SJSA1 (cell line): ENCODE measurements at regions not wholly inside any gene's neighbourhood (a gene's known extent, or its start where the extent isn't known, plus 50 kb on each side); places are given as distances from the start of the nearest gene placed in this dataset.

ENCODE experiments used
- DNase-seq, 2 experiments: peaks; one replicate each; pipeline ENCODE4 v3.0.0-alpha.2; 2015 to 2020; ENCODE audit warnings: low spot score in 2 of 2, low read depth in 1 of 2
- H3K27ac ChIP-seq: fragments of 250-450 bp; sonication (Bioruptor Pico); 2 replicates; pipeline ENCODE4 v1.5.1; 2020; ENCODE audit warnings: mild to moderate bottlenecking, moderate library complexity
- H3K27me3 ChIP-seq: fragments of 250-450 bp; sonication (Bioruptor Pico); replicated peaks from 2 replicates; pipeline ENCODE4 v1.5.1; 2020; ENCODE audit warnings: mild to moderate bottlenecking, moderate library complexity
- H3K36me3 ChIP-seq: fragments of 250-450 bp; sonication (Bioruptor Pico); 2 replicates; pipeline ENCODE4 v1.5.1; 2020; ENCODE audit warnings: mild to moderate bottlenecking
- H3K4me1 ChIP-seq: fragments of 250-450 bp; sonication (Bioruptor Pico); replicated peaks from 2 replicates; pipeline ENCODE4 v1.6.1; 2021; ENCODE audit warnings: mild to moderate bottlenecking
- H3K4me3 ChIP-seq: fragments of 250-450 bp; sonication (Bioruptor Pico); 2 replicates; pipeline ENCODE4 v1.5.1; 2020; ENCODE audit warnings: mild to moderate bottlenecking
- H3K9me3 ChIP-seq: fragments of 250-450 bp; sonication (Bioruptor Pico); replicated peaks from 2 replicates; pipeline ENCODE4 v1.5.1; 2020; ENCODE audit warnings: mild to moderate bottlenecking

DNA sequence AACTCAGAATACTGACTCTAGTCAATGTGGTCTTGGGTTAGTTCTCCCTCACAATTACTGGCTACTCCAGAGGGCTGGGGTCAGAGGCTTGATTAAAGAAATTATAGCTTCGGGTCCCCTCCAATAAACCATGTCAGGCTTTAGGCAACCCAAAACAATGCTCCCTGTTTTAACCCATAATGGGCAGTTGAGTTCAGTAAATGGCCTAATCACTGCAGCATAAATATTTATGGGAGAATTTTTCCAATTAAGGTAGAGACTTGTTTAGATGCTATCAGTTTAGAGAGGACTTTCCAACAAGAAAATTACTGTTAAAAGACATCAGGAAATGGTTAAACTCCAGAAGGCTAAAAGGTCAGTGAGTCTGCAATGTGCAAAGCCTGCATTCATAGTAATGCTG is 389.2 kb upstream of the PRICKLE1 start:
- no peak for DNase-seq
- no peaks in the 10 kb centered on the region for H3K9me3 ChIP-seq
- H3K36me3 ChIP-seq, result no peaks in the 10 kb centered on the region
- H3K27ac ChIP-seq, result no peak overlapping the region
- no peaks in the 10 kb centered on the region for H3K27me3 ChIP-seq
- H3K4me3 ChIP-seq, result no peak overlapping the region
- peaks cover 20% of the 10 kb centered on the region for H3K4me1 ChIP-seq

DNA sequence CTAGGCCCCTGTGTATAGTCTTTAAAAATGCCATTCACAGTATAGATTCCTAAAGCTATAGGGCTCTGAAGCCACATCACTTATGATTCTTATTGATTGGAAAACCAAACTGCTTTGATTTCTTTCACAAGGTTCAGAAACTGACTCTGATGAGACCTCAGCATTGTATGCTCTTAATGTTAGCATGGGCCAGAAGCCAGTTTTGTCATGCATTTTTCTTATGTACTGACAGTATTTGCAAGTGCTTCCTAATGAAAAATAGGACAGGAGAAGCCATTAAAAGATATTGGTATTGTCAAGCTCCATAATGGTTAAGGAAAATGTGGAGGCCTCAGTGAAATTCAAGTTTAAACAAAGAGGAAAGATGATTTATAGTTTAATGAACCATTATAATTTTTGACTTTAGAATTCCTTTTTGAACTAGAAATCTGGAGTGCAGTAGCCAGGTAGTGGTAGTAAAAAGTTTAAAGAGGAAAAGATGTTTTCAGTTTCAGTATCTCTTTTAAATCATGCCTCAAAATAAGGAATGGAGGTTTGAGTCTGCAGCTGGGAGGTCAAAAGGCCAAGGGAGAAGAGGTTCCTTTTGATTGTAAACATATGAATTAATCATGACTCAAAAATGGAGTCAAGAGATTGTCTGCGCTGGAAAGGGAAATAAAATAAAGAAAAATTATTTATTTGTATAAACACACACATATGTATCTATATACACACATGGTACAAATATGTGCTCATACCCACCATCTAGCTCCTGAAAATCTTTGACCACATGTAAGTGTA is 388.1 kb upstream of the PRICKLE1 start:
- H3K9me3 ChIP-seq, result no peaks in the 10 kb centered on the region
- H3K4me3 ChIP-seq, result no peak overlapping the region
- DNase-seq, result no peak
- no peaks in the 10 kb centered on the region for H3K27me3 ChIP-seq
- no peaks in the 10 kb centered on the region for H3K36me3 ChIP-seq
- H3K27ac ChIP-seq, result no peak overlapping the region
- peaks cover 20% of the 10 kb centered on the region for H3K4me1 ChIP-seq

DNA sequence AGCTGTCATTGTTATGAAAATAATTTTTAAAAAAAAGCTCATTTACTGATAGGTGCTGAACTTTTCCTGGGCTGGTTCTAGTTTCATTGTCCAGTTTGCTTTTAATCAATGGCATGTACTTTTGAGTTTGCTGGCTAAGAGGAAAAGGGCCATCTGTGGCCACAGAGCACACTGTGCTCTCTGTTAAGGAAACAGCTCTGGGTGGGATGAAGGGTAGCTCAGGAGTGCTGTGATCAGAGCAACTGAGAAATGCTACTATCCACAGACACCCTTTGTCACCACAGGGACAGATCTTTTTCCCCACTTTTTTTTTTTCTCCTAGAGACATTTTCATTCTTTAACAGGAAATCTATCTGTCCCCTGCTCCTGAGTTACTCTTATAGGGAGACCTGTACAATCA is 387.1 kb upstream of the PRICKLE1 start:
- H3K9me3 ChIP-seq, result no peaks in the 10 kb centered on the region
- no peaks in the 10 kb centered on the region for H3K27me3 ChIP-seq
- H3K36me3 ChIP-seq, result no peaks in the 10 kb centered on the region
- H3K4me3 ChIP-seq, result no peak overlapping the region
- no peak overlapping the region for H3K27ac ChIP-seq
- DNase-seq, result no peak
- H3K4me1 ChIP-seq, result peaks cover 18% of the 10 kb centered on the region

DNA sequence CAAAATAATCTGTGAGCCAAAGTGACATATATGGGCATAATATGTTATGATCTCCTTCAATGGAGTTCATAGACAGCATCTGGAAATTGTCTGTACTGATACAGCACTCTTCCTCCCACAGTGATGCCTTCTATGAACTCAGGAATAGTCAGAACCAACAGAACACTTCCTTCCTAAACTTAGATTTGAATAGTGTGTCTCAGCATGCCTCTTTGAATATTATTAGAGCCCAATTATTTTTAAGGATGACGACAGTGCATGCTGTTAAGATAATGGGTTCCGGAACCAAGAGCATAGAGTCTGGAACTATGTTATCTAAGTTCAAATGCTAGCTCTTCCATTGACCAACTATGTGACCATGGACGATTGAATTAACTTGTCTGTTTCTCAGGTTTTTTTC is 386.6 kb upstream of the PRICKLE1 start:
- H3K27me3 ChIP-seq, result no peaks in the 10 kb centered on the region
- peaks cover 13% of the 10 kb centered on the region for H3K4me1 ChIP-seq

DNA sequence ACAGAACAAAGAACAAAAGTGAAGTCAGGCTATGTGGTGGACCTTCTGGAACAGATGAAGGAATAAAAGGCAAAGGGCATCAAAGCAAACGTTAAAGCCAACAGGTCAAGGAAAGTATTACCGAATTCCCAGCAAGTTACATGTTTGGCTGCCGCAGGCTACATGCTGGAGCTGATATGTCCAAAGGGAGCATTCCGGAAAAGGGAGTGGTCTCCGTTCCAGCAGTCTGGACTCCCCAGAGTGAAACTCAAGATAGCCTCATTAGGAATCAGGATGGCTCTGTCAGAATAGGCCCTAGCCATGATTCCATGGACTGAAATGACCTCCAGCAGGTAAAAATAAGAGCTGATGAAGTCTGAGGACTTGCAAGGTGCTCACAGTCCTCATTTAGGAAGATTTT is 379.8 kb upstream of the PRICKLE1 start:
- no peaks in the 10 kb centered on the region for H3K36me3 ChIP-seq
- no peak for DNase-seq
- H3K4me1 ChIP-seq, result no peaks in the 10 kb centered on the region
- H3K9me3 ChIP-seq, result no peaks in the 10 kb centered on the region
- H3K27ac ChIP-seq, result no peak overlapping the region
- no peaks in the 10 kb centered on the region for H3K27me3 ChIP-seq
- no peak overlapping the region for H3K4me3 ChIP-seq

More for the DNA sequence above, 386.6 kb upstream of the PRICKLE1 start:
- no peak overlapping the region for H3K4me3 ChIP-seq
- DNase-seq, result no peak
- H3K36me3 ChIP-seq, result no peaks in the 10 kb centered on the region
- no peaks in the 10 kb centered on the region for H3K9me3 ChIP-seq
- no peak overlapping the region for H3K27ac ChIP-seq

- H3K27ac ChIP-seq, result no peak overlapping the region
- DNase-seq, result no peak
- H3K9me3 ChIP-seq, result no peaks in the 10 kb centered on the region
- H3K27me3 ChIP-seq, result no peaks in the 10 kb centered on the region
- H3K4me1 ChIP-seq, result no peaks in the 10 kb centered on the region
- no peaks in the 10 kb centered on the region for H3K36me3 ChIP-seq
- H3K4me3 ChIP-seq, result no peak overlapping the region
Measured at GRCh38 chr12:42968426-42968825, 378.9 kb upstream of the PRICKLE1 start.

GRCh38 chr12:42967850-42968249 is 378.3 kb upstream of the PRICKLE1 start:
- no peaks in the 10 kb centered on the region for H3K27me3 ChIP-seq
- no peak overlapping the region for H3K4me3 ChIP-seq
- no peaks in the 10 kb centered on the region for H3K36me3 ChIP-seq
- DNase-seq, result no peak
- H3K9me3 ChIP-seq, result no peaks in the 10 kb centered on the region
- no peaks in the 10 kb centered on the region for H3K4me1 ChIP-seq
- no peak overlapping the region for H3K27ac ChIP-seq

- Histone ChIP-seq H3K27ac (no peak overlapping the region), H3K4me1 (peaks cover 18% of the 10 kb centered on the region), H3K4me3 (no peak overlapping the region), H3K27me3 (no peaks in the 10 kb centered on the region), H3K9me3 (peaks cover 1% of the 10 kb centered on the region; the same call in 1 of the 2 replicates), H3K36me3 (no peaks in the 10 kb centered on the region)
- no peak for DNase-seq
Measured at GRCh38 chr12:42963988-42964387, 374.4 kb upstream of the PRICKLE1 start.

DNA sequence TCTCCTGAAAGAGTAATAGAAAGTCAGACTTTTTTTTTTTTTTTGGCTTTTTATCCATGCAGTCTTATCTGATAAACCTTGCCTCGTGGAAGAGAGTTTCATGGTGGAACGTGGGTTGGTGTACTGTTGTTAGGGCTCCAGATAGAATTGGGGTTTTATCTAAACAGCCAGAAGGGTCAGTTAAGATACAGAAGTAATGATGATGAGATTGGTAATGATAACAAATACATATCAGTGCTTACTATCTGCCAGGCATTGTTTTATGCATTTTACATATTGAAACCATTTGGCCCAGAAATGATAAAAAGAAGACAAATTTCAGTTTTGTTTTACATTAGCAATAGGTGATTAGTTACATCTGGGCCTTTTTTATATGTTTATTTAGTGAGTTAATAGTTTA is 372.8 kb upstream of the PRICKLE1 start:
- Histone ChIP-seq H3K27me3 (no peaks in the 10 kb centered on the region), H3K9me3 (peaks cover 3% of the 10 kb centered on the region; the same call in 1 of the 2 replicates), H3K4me1 (peaks cover 18% of the 10 kb centered on the region), H3K36me3 (no peaks in the 10 kb centered on the region), H3K4me3 (no peak overlapping the region), H3K27ac (no peak overlapping the region)
- no peak for DNase-seq

DNA sequence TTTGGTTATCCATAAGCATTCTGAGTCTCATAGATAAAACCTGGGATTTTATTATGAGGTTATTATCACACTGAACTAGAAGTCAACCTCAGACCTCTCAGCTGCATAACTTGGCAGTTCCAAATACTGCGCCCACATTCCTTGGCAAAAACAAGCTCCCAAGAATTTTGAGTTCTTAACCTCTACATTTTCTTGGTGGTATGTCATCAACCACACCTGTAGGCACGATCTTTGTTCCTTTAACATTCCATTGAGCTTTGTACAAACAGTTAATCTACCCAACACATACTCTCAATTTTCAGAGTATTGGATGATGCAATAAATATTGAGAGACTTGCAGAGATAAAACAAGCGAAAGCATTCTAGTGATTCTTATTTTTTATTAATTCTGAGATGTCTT is 371.8 kb upstream of the PRICKLE1 start:
- no peak overlapping the region for H3K27ac ChIP-seq
- peak; percentile 46 to 48 for DNase-seq
- H3K4me3 ChIP-seq, result no peak overlapping the region
- H3K9me3 ChIP-seq, result peaks cover 3% of the 10 kb centered on the region; the same call in 1 of the 2 replicates
- no peaks in the 10 kb centered on the region for H3K27me3 ChIP-seq
- peaks cover 18% of the 10 kb centered on the region for H3K4me1 ChIP-seq
- H3K36me3 ChIP-seq, result no peaks in the 10 kb centered on the region

GRCh38 chr12:42960087-42960527 is 370.6 kb upstream of the PRICKLE1 start:
- Histone ChIP-seq H3K9me3 (peaks cover 3% of the 10 kb centered on the region; the same call in 1 of the 2 replicates), H3K27me3 (no peaks in the 10 kb centered on the region), H3K27ac (no peak overlapping the region), H3K4me3 (no peak overlapping the region), H3K4me1 (peaks cover 18% of the 10 kb centered on the region), H3K36me3 (no peaks in the 10 kb centered on the region)
- DNase-seq, result no peak

- Histone ChIP-seq H3K4me1 (peaks cover 18% of the 10 kb centered on the region), H3K27ac (no peak overlapping the region), H3K27me3 (no peaks in the 10 kb centered on the region), H3K9me3 (peaks cover 3% of the 10 kb centered on the region; the same call in 1 of the 2 replicates), H3K36me3 (no peaks in the 10 kb centered on the region), H3K4me3 (no peak overlapping the region)
- no peak for DNase-seq
Measured at GRCh38 chr12:42958291-42958674, 368.7 kb upstream of the PRICKLE1 start.

DNA sequence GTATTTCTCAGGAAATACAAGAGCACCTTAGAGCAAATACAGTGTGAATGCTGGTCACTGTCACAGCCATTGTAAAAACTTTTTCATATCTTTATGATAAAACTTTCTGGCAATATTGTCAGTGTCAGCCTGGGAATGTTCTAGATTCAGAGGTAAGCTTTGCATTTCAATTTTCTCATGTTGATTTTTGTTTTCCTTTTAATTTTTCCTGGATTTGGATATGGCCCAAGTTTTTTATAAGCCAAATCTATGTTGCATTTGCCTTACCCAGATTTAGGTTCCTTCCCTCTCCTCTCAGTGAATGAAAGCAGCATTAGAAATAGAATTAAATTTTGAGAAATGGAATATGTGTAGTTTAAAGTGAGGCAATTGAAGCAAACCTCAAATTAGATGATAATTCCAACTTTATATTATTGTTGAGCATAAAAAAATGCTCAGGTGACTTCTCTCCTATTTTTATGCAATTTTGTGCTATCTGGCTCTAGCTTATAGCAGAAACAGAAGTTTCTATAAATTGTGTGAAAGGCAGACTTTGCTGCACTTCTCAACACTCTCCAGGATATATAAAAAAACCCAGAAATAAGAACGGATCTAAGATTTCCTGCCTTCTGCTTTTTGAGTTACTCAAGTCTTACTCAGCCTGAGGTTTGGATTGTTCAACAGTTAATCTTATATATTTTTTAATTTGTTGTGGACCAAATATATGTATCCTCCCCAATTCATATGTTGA is 368.2 kb upstream of the PRICKLE1 start:
- H3K4me1 ChIP-seq, result peaks cover 18% of the 10 kb centered on the region
- H3K36me3 ChIP-seq, result no peaks in the 10 kb centered on the region
- H3K27ac ChIP-seq, result no peak overlapping the region
- no peak for DNase-seq
- H3K4me3 ChIP-seq, result no peak overlapping the region
- peaks cover 3% of the 10 kb centered on the region; the same call in 1 of the 2 replicates for H3K9me3 ChIP-seq
- H3K27me3 ChIP-seq, result no peaks in the 10 kb centered on the region

GRCh38 chr12:42957136-42957535 is 367.6 kb upstream of the PRICKLE1 start:
- Histone ChIP-seq H3K4me3 (no peak overlapping the region), H3K9me3 (peaks cover 3% of the 10 kb centered on the region; the same call in 1 of the 2 replicates), H3K27me3 (no peaks in the 10 kb centered on the region), H3K27ac (no peak overlapping the region), H3K36me3 (no peaks in the 10 kb centered on the region), H3K4me1 (peaks cover 18% of the 10 kb centered on the region)
- DNase-seq, result no peak
